Uterus (tissue), 2 donors: ENCODE measurements at regions not wholly inside any gene's neighbourhood (a gene's known extent, or its start where the extent isn't known, plus 50 kb on each side); places are given as distances from the start of the nearest gene placed in this dataset.

Source experiments
- POLR2A ChIP-seq, 2 donors: fragments of 450-650 bp; IDR thresholded peaks; one replicate each; pipeline ENCODE4 v1.6.1; 2016; ENCODE audit warnings: antibody characterized with exemption in 2 of 2, mild to moderate bottlenecking in 1 of 2, moderate library complexity in 1 of 2
- TF ChIP-seq, protein P1 (sequence below), 4 experiments: fragments of 200-600 bp in 2 of 4; fragments of 450-650 bp in 2 of 4; sonication (generic) in 2 of 4; IDR thresholded peaks; one replicate each; pipeline ENCODE4 v1.5.1; 2016 to 2019; ENCODE audit warnings: antibody characterized with exemption in 4 of 4, mild to moderate bottlenecking in 2 of 4, moderate library complexity in 1 of 4

GRCh38 chr21:35367553-35367952, 318.5 kb upstream of the RUNX1 start:
- TF ChIP-seq, protein P1, sequence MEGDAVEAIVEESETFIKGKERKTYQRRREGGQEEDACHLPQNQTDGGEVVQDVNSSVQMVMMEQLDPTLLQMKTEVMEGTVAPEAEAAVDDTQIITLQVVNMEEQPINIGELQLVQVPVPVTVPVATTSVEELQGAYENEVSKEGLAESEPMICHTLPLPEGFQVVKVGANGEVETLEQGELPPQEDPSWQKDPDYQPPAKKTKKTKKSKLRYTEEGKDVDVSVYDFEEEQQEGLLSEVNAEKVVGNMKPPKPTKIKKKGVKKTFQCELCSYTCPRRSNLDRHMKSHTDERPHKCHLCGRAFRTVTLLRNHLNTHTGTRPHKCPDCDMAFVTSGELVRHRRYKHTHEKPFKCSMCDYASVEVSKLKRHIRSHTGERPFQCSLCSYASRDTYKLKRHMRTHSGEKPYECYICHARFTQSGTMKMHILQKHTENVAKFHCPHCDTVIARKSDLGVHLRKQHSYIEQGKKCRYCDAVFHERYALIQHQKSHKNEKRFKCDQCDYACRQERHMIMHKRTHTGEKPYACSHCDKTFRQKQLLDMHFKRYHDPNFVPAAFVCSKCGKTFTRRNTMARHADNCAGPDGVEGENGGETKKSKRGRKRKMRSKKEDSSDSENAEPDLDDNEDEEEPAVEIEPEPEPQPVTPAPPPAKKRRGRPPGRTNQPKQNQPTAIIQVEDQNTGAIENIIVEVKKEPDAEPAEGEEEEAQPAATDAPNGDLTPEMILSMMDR (IDR thresholded peaks at IDR 0.05), result no peak
- TF ChIP-seq POLR2A (IDR thresholded peaks at IDR 0.05), result no peak
